ENCODE measurements at regions not wholly inside any gene's neighbourhood (a gene's known extent, or its start where the extent isn't known, plus 50 kb on each side); places are given as distances from the start of the nearest gene placed in this dataset.
"Not testable (repeated sequence)": the region's sequence is repeated elsewhere in the genome, so short reads cannot be mapped to it uniquely, and the experiment has no call there.

DNA sequence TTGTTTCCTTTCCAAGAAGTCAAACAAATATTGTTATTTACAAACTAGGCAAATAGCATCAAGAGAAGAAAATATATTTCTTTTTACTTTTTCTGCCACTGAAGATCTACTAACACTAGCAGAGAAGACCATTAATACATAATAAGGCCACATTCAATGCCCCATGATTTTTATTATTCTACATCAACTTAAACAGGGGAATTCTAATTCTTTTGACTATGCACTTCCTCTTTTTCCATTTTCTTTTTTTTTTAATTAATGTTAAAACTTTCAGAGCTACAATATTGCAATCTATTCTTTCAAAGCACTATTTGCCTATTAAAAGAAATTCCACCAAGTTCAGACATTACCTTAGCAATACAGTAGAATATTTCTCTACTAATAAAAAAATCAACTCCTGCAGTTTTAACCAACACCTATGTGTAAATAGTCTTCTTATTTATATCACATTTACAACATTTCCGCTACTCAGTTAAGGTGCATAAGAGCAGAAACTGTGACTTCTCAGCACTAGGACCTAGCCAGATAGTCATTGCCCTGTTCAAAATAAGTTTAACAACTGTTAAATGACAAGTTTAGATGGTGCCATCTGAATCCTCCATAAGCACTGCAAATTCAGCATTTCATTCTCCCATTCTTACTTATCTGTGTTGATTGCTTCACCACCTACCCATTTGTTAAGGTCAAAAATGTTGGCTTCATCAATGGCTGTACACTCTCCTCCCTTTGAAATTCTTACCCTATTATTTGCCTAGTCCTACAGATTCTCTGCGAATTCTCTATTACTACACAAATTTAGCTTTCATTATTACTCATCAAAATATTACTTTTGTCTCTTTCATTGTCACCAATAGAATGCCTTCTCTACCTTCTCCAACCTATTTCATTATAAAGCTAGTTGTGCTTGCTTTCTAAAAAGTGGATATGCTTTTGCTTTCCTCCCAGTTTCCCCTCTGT lies 90.1 kb downstream of the SPDYE17 start:
- DNase-seq; H3K4me3 ChIP-seq; H3K4me1 ChIP-seq; H3K27me3 ChIP-seq (replicated peaks in 1 of 7); H3K9me3 ChIP-seq; H3K27ac ChIP-seq; intact Hi-C loops (cut with DNase I; ENCODE audit: low total_unique reads); H3K36me3 ChIP-seq: not testable (repeated sequence)
- WGBS, 5 donors: 76 to 91% (median 83%) methylated on average over 1 to 2 of the region's 2 CpGs

DNA sequence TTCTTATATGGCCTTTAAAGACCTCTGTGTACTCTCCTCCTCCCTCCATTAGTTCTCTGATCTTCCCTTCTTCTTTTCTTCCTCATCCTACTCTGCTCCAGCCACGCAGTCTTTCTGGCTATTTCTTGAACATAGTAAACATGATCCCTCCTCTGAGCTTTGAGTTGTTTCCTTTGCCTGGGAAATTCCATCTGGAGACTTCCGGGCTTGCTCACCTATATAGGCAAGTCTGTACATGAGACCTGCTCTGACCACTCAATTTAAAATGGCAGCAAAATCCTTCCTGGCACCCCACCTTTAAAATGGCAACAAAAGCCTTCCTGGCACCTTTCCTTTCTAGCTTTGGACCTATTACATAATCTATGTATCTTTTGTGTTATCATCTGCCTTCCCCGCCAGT lies 94.4 kb downstream of the SPDYE17 start:
- H3K27me3 ChIP-seq (replicated peaks in 1 of 7); DNase-seq; intact Hi-C loops (cut with DNase I; ENCODE audit: low total_unique reads); H3K36me3 ChIP-seq; H3K9me3 ChIP-seq; H3K27ac ChIP-seq; H3K4me1 ChIP-seq; H3K4me3 ChIP-seq: not testable (repeated sequence)
- 77 to 98% (median 91%) methylated on average over 2 of the region's 3 CpGs for WGBS, 5 donors

DNA sequence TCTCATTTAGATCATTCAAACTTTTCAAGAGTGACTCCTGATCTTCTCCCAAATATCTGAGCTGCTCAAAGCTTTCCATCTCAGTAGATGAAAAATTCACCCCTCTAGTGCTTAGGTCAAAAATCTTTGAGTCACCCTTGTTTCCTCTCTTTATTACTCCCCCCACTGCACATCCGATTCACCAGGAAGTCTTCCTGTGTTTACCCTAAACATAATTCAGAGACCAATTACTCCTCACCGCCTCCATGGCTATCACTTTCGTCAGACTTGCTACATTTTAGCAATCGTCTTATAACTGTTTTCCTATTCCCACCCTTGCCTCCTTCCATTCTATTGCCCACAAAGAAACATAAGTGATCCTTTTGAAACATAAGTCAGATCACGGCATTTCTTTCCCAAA lies 94.8 kb downstream of the SPDYE17 start:
- DNase-seq; intact Hi-C loops (cut with DNase I; ENCODE audit: low total_unique reads); H3K9me3 ChIP-seq; H3K27ac ChIP-seq; H3K4me3 ChIP-seq; H3K4me1 ChIP-seq; H3K27me3 ChIP-seq (replicated peaks in 1 of 7); H3K36me3 ChIP-seq: not testable (repeated sequence)
- WGBS, 5 donors: 58 to 73% (median 65%) methylated on average over 5 of the region's 5 CpGs

DNA sequence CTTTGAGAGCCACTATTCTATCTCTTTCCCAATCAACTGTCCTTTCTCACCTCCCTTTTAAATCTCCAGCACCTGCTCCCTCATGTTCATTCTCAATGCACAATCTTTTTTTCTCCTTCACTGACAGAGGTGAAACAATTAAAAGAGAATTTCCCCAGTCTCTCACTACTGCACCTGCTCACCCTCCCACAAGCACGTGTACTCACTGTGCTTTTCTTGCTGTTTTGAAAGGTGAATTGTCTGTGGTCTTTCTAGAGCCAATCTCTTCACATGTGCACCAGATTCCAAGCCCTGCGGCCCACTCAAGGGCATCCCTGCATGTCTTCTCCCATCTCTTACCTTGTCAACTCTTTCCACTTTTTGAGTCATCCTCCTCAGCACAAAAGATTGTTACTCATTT lies 95.8 kb downstream of the SPDYE17 start:
- H3K4me3 ChIP-seq; intact Hi-C loops (cut with DNase I; ENCODE audit: low total_unique reads); H3K36me3 ChIP-seq; H3K4me1 ChIP-seq; DNase-seq; H3K27ac ChIP-seq; H3K9me3 ChIP-seq; H3K27me3 ChIP-seq (replicated peaks in 1 of 7): not testable (repeated sequence)
- WGBS, 5 donors: 85 to 97% (median 91%) methylated on average over 1 to 2 of the region's 2 CpGs

DNA sequence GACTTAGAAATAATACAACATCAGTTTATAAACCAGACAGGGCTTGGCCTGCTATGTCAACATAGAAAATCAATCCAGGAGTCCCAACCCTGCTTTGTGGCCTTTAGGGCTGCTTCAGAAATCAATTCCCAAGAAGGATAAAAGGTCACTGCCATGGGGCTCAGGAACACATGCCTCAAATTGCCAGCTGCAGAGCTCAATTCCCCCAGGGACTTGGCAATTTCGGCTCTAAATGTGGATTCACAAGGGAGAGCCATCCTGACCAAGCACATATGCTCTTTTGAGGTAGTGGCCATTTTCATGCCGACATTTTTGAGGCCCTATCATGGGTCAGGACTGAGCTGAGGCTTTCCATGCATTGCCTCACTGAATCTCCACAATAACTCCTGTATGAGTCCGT lies 97.5 kb downstream of the SPDYE17 start:
- WGBS, 5 donors: 86 to 97% (median 91%) methylated on average over 3 of the region's 3 CpGs
- H3K27me3 ChIP-seq (replicated peaks in 1 of 7); H3K9me3 ChIP-seq; H3K27ac ChIP-seq; H3K4me3 ChIP-seq; intact Hi-C loops (cut with DNase I; ENCODE audit: low total_unique reads); H3K36me3 ChIP-seq; H3K4me1 ChIP-seq; DNase-seq: not testable (repeated sequence)

DNA sequence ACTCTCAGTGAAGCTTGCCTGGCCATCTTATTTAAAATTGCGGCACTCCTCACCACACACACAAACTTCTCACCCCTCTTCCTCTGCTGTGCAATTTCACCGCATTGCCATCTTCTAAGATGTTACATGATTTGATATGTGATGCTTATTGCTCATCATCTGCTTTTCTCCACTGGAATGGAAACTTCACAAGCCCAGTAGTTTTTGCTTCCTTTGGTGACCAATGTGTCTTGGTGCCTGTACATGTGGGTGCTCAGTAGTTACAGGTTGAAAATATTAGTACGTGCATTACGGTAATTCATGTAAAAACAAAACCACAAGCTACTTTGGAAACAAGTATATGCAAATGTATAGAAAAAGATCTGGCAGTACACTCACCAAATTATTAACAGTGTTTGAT lies 99.2 kb downstream of the SPDYE17 start:
- WGBS, 5 donors: 74 to 84% (median 79%) methylated on average over 4 of the region's 4 CpGs
- H3K27me3 ChIP-seq (replicated peaks in 1 of 7); H3K27ac ChIP-seq; H3K4me1 ChIP-seq; DNase-seq; H3K9me3 ChIP-seq; H3K36me3 ChIP-seq; H3K4me3 ChIP-seq; intact Hi-C loops (cut with DNase I; ENCODE audit: low total_unique reads): not testable (repeated sequence)

DNA sequence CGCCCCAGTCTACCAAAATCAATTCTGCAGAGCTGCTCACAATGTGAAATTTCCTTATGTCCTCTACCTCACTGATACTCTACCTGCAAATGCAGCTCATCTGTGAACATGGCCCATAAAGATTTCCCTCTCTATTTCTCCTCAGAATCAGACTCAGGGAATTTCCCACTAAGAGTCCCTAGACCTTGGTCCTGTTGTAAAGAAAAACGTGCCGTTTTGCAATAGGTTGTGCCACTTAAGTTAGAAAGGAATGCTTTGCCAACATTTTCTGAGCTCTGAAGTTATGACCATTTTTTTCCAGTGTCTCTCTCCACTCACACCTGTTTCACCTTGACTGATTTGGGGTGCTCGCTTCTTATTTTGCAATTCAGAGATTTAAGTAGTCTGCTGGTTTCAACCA lies 100.7 kb downstream of the SPDYE17 start:
- H3K4me3 ChIP-seq; H3K27me3 ChIP-seq (replicated peaks in 1 of 7); H3K4me1 ChIP-seq; DNase-seq; H3K9me3 ChIP-seq; intact Hi-C loops (cut with DNase I; ENCODE audit: low total_unique reads); H3K27ac ChIP-seq; H3K36me3 ChIP-seq: not testable (repeated sequence)
- 58 to 75% (median 73%) methylated on average over 2 to 4 of the region's 4 CpGs for WGBS, 5 donors

DNA sequence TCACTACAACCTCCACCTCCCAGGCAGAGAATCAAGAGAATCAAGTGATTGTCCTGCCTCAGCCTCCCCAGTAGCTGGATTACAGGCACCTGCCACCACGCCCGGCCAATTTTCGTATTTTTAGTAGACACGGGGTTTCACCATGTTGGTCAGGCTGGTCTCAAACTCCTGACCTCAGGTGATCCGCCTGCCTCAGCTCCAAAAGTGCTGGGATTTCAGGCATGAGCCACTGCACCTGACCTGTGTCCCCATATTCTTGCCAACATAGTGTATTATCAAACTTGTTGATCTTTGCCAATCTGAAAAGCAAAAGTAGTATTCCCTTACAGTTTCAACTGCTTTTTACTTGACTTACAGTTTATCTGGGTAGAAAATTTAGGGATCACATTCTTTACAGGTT lies 101.7 kb downstream of the SPDYE17 start:
- H3K9me3 ChIP-seq; intact Hi-C loops (cut with DNase I; ENCODE audit: low total_unique reads); H3K4me3 ChIP-seq; H3K36me3 ChIP-seq; H3K27ac ChIP-seq; H3K27me3 ChIP-seq (replicated peaks in 1 of 7); H3K4me1 ChIP-seq; DNase-seq: not testable (repeated sequence)
- 91 to 97% (median 93%) methylated on average over 5 of the region's 5 CpGs for WGBS, 5 donors

DNA sequence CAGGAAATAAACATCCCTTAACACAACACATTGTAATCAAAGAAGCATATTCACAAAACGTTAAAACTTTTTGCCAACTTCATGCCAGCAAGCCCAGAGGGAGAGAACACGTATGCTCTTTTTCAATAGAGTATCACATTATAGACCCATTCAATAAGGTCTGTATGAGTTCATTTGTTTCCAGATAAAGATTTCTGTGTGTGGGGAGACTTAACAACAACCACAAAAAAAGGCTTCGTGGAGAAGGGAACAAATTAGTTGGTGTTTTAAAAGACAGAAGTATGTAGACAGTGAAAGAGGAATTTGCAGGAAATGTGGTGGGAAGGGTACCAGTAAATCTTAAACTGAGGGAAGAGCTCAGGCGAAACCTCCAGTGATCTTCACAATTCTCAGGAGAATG lies 103.4 kb downstream of the SPDYE17 start:
- H3K4me1 ChIP-seq; H3K27ac ChIP-seq; H3K4me3 ChIP-seq; DNase-seq; H3K9me3 ChIP-seq; intact Hi-C loops (cut with DNase I; ENCODE audit: low total_unique reads); H3K27me3 ChIP-seq (replicated peaks in 1 of 7); H3K36me3 ChIP-seq: not testable (repeated sequence)
- WGBS, 5 donors: 46 to 60% (median 53%) methylated on average over 4 of the region's 4 CpGs

DNA sequence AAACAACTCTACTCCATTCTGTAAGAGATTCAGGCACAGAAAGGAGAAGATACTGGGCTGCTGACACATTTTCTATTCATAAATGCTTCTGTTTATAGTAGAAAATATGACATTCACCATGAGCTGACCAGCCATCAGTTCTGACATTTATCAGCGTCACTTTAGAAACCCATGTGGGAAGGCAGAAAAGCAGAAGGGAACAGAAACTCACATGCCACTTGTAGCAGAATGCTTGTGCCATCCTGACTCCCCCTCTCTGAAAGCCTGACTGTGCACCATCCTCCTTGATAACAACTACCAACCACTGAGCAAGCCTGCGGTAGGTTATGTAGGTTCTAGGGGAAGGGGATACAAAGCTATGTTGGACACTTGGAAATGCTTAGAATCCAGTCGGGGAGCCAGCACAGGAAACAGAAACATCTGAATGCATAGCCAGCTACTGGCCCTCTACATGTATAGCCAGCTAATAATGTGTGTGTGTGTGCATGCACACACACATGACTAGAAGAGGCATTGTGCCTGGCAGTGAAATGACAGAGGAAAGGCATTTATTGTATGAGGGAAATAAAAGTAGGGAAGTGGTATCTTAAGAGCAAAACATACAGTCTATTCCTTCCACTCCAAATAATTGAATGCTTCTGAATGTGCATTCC lies 104.3 kb downstream of the SPDYE17 start:
- intact Hi-C loops (cut with DNase I; ENCODE audit: low total_unique reads); H3K36me3 ChIP-seq; DNase-seq; H3K27me3 ChIP-seq (replicated peaks in 1 of 7); H3K4me3 ChIP-seq; H3K27ac ChIP-seq; H3K9me3 ChIP-seq; H3K4me1 ChIP-seq: not testable (repeated sequence)
- WGBS, 5 donors: 44 to 92% (median 69%) methylated on average over 3 of the region's 3 CpGs

DNA sequence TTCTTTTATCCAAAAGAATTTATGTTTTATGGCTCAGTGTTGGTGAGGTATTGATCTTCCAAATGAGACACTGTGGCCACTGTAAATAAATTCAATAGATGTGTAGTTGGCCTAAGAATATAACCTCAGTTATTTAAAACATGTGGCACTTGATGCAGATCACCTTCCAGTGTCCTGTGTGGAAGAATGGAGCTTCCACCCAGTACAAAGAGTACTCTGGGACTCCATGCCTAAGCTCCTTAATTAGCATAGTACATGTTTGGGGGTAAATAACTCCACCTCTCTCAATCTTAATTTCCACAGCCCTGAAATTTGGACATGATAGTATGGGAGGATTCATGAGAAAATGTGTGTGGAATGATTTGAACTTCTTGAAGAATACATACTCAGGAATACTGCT lies 105.7 kb downstream of the SPDYE17 start:
- H3K27ac ChIP-seq; DNase-seq; intact Hi-C loops (cut with DNase I; ENCODE audit: low total_unique reads): not testable (repeated sequence)

More for the DNA sequence above, 105.7 kb downstream of the SPDYE17 start:
- H3K9me3 ChIP-seq; H3K4me3 ChIP-seq; H3K36me3 ChIP-seq; H3K4me1 ChIP-seq; H3K27me3 ChIP-seq (replicated peaks in 1 of 7): not testable (repeated sequence)
